ENCODE measurements at regions not wholly inside any gene's neighbourhood (a gene's known extent, or its start where the extent isn't known, plus 50 kb on each side); places are given as distances from the start of the nearest gene placed in this dataset.

- no peak for TF ChIP-seq CTCF (IDR thresholded peaks at IDR 0.05; ENCODE audit: low read depth, low read length)
- no peak for TF ChIP-seq EZH2phosphoT487 (IDR thresholded peaks at IDR 0.05; ENCODE audit: low read depth)
These were observed 160.5 kb upstream of the NAV2 start for GRCh38 chr11:19552161-19552560.
